HG03558 (cell line): ENCODE measurements at regions not wholly inside any gene's neighbourhood (a gene's known extent, or its start where the extent isn't known, plus 50 kb on each side); places are given as distances from the start of the nearest gene placed in this dataset.
A peak's percentile ranks its signal among the peaks of the same experiment; 100 is the strongest.
"Not testable (repeated sequence)": the region's sequence is repeated elsewhere in the genome, so short reads cannot be mapped to it uniquely, and the experiment has no call there.

Experiments used
- ATAC-seq: cut with Tn5 transposase; IDR thresholded peaks from one replicate; pipeline ENCODE4 v1.9.1; 2021; ENCODE audit warnings: moderate number of reproducible peaks; ENCODE audit not compliant: unreplicated experiment; ENCODE audit errors: extremely low read depth

DNA sequence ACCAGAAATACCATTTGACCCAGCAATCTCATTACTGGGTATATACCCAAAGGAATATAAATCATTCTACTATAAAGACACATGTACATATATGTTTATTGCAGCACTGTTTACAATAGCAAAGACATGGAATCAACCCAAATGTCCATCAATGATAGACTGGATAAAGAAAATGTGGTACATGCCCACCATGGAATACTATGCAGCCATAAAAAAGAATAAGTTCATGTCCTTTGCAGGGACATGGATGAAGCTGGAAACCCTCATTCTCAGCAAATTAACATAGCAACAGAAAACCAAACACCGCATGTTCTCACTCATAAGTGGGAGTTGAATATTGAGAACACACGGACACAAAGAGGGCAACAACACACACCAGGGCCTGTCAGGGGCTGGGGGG, 193.6 kb upstream of the SLC7A11 start:
- ATAC-seq = not testable (repeated sequence)

- ATAC-seq = not testable (repeated sequence)
These were observed 192.9 kb upstream of the SLC7A11 start for GRCh38 chr4:138435046-138435445.

DNA sequence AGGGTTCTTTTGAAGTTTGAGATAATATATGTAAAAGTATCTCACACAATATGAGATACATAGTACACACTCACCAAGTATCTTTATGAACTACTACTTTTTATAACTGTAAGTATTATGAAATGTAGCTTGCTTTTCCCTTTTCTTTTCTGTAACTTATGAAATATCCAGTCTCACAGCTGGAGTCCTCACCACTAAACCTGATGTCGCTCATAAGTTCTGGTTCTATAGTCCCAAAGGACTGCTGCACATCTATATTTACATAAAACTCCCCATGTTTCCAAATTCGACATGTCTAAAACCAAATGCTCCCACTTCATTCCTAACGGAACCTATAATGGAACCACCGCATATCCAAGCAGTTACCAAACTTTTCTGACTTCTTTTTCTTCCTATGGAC, 186.5 kb upstream of the SLC7A11 start:
- ATAC-seq = no peak

DNA sequence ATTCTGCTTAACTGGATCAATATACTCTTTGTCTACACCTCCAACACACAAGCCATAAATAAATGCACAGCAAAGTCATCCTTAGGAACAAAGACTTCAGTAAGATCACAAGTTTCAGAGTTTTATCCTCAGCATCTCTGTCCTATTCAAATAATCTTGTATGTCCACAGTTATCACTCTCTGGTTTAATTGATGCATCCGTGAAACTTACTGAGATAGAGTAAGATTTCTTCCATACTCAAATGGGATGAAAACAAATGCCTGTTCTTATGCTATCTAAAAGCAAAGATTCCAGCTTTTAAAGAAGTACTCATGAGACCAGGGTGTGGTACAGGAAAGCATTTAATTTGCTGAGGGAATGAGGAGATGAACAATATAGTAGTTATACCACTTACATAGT, 184.6 kb upstream of the SLC7A11 start:
- ATAC-seq = no peak

DNA sequence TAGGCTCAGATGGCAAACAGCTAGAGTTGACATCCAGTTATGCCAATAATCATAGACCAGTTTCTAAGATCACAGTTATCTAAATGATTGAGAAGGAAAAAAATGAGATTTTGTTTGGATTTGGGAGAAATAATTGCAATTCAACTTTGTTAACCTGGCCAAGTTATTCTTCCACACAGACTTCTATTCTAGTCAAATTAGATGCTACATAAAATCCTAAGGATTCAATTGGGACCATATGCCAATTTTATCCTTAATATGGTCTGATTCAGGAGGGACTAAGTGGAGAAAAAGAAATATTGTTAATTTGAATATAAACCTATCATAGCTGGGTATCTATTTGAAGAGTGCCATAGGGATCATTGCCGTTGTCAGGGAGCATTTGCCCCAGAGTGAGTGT, 178.3 kb upstream of the SLC7A11 start:
- no peak for ATAC-seq

DNA sequence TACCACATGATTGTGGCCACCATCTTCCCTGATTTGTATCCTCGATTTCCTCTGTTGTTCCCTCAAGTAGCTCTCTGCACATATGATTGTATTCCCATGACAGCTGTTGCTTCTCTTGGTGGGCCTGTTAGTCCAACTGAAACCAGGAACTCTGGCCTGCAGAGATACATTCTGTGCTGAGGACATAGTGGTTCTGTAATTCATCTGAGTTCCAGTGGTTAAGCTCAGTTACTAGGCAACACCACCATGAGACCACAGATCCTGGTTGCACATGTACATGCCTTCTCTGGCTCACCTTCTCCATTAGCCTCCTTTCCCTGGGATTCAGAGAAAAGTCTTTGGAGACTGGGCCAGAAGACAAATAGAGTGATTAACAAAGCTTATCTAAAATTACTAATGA, 172.1 kb upstream of the SLC7A11 start:
- no peak for ATAC-seq

- ATAC-seq = no peak
These were observed 171.1 kb upstream of the SLC7A11 start for GRCh38 chr4:138413273-138413672.

- no peak for ATAC-seq
These were observed 170.7 kb upstream of the SLC7A11 start for GRCh38 chr4:138412847-138413246.

- ATAC-seq = no peak
These were observed 168.1 kb upstream of the SLC7A11 start for GRCh38 chr4:138410266-138410665.

DNA sequence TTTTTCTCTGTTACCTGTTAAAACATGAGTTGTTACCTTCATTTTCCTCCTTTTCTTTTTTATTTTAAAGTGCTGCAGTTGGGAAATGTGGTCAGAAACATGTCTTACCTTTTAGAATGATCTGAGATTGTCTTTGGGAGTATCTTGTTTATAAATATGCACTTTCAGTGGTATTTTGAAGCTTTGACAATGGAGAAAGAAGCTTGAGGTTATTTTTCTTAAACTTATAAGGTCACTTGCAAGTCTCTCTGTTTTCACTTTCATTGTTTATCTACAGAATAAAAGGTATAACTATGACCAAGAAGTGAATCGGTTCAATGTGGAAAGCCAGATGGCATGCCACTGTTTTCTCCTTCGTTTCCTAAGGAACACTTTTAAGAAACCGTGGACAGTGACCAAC, 167.5 kb upstream of the SLC7A11 start:
- no peak for ATAC-seq

DNA sequence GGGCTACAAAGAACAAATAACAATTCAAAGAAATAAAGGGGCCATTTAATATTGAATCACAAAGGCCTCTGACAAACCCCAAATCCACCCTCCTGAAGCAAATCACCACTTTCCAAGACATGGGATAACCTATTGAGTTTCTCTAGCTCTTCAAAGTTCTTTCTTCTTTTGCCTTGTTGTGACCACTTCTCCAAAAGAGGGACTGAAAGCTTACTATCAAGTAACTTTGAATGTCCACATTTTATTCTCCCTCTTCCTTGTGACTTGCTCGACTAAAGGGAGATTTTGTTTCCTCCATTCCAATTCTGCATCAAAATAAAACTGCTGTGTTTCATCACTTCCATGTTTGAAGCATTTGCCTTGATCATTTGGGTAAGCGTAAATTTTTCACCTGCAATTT, 166.6 kb upstream of the SLC7A11 start:
- ATAC-seq = no peak

- no peak for ATAC-seq
These were observed 165.2 kb upstream of the SLC7A11 start for GRCh38 chr4:138407329-138407728.

DNA sequence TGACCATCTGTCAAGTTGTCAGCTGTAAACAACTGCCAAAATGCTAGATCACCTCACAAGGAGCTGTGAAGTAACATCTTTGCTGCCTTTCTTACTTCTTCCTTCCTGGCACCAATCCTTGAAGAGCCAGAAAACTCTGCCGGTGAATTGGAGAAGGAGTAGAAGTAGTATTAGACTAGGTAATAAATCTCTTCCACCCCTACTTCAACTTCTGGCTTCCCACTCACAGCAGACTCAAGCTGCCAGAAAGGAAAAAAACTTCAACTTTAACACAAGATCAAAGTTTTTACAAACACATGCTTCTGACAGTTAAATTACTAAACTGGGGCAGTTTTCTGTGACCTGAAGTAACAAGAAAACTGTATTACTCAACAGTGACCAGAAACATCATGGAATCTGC, 164.7 kb upstream of the SLC7A11 start:
- ATAC-seq = no peak

DNA sequence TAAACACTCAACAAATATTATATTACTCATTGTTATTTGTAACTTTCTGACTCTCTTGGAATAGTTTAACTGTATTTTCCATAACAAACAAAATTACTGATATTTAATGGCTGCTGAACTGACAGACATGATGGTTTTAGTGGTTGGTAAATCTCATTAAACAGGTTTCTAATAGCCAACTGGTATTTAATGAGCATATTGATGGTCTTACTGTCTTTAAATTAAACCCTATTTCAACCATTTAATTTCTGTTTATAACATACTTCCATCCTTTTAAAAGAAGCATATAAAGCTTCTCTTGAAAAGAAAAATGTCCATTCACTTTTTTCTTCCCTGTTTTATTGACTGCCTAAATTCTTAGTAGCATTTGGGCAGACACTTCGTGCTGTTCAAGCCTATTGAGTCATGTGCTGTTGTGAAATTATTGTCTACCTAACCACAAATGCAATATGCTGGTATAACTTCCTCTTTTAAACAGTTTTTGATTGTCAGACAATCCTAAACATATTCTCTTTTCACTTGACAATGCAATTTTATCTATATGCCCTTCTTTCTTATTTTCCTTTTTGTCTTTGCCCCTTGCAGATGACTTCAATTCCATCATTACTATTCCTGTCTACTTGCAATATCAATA, 163.9 kb upstream of the SLC7A11 start:
- peak; percentile 63 for ATAC-seq

DNA sequence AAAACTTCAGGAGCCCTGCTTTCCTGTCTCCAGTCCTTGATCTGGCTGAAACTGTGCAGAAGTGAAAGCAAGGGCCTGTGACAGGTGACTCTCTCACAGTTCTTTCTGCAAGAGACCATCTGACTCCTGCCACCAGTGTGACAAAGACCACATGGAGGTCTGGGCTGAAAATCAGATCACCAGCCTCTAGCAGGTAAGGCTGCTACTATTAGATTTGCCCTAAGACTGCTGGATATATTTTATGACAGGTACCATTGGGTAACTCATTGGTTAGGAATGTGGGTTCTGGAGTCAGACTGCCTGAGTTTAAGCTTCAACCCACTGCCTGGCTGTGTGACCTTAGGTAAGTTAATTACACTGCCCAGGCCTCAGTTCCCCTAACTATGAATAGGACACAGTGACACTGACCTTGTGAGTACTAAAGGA, 163.3 kb upstream of the SLC7A11 start:
- ATAC-seq = peak; percentile 47

DNA sequence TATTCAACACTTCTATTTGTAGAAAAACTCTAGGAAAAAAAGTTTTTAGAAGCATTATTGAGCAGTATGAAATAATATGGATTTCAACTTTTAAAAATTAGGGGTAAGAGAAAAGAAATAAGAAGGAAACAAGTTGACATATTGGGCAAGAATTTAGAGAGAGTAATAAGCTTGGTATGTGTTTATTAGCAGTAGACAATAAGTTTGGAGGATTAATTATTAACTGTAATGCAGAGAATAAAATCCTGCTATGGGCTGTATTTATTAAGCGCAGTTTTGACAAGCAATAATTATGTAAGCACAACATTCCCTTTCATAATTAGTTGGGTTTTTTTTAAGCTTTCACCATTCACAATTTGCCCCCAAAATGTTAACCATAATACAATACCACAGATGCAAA, 162.7 kb upstream of the SLC7A11 start:
- no peak for ATAC-seq

DNA sequence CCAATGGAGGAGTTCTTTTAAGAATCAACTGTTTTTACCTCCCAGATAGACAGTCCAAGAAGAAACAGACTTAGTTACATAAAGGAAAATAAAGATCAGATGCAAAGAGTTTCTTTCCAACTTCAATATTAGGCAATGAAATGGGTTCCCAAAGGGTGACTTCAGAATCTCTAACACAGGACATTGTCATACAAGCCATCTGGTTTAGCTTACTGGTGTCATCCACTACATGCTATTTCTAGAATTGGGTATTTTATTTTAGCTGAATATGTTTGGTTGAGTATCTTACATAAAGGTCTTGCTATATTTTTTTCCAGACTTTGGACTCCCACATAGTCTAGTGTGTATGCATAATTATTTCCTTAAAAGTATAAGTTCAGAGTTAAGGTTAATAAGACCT, 162.1 kb upstream of the SLC7A11 start:
- no peak for ATAC-seq

GRCh38 chr4:138401334-138401733, 159.2 kb upstream of the SLC7A11 start:
- ATAC-seq = no peak

DNA sequence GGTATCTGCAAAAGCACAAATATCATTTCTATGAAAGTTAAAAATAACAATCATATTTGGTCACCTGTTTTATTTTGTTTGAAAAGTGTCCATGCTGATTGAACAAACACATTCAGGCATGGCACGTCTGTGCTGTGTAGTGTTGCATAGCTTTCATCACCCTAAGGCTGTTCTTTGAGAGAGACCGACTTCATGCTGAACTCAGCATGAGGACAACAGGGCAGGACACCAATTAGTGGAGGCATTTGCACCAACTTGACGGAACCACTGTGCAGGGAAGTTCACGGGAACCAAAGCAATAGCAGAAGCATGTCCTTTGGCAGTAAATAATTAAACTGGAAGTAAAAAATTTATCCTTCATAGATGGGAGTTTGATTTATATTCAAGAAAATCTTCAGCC, 158.4 kb upstream of the SLC7A11 start:
- ATAC-seq = no peak

- ATAC-seq = no peak
These were observed 157.9 kb upstream of the SLC7A11 start for GRCh38 chr4:138400066-138400465.

- ATAC-seq = no peak
These were observed 156.9 kb upstream of the SLC7A11 start for GRCh38 chr4:138399081-138399480.

GRCh38 chr4:138398322-138398721, 156.2 kb upstream of the SLC7A11 start:
- ATAC-seq = no peak
